MM.1S (cell line): ENCODE measurements at regions not wholly inside any gene's neighbourhood (a gene's known extent, or its start where the extent isn't known, plus 50 kb on each side); places are given as distances from the start of the nearest gene placed in this dataset.
"Not testable (repeated sequence)": the region's sequence is repeated elsewhere in the genome, so short reads cannot be mapped to it uniquely, and the experiment has no call there.

Source experiments
- DNase-seq: peaks from one replicate; pipeline ENCODE4 v3.0.0-alpha.2; 2015
- H2AFZ ChIP-seq: fragments of 300-600 bp; sonication (generic); 2 replicates; pipeline ENCODE4 v1.6.0; 2016; ENCODE audit warnings: antibody characterized with exemption, low read length
- H3F3A ChIP-seq: fragments of 300-600 bp; sonication (generic); 2 replicates; pipeline ENCODE4 v1.6.1; 2016; ENCODE audit warnings: mild to moderate bottlenecking, antibody characterized with exemption, low read length, moderate library complexity, mixed read lengths; ENCODE audit not compliant: insufficient read depth
- H3K27ac ChIP-seq: fragments of 300-600 bp; sonication (generic); 2 replicates; pipeline ENCODE4 v1.5.1; 2016; ENCODE audit warnings: mild to moderate bottlenecking, low read length
- H3K27me3 ChIP-seq: fragments of 300-600 bp; sonication (generic); replicated peaks from 2 replicates; pipeline ENCODE4 v1.6.0; 2016; ENCODE audit warnings: low read length; ENCODE audit not compliant: insufficient read depth
- H3K36me3 ChIP-seq: fragments of 300-600 bp; sonication (generic); replicated peaks from 2 replicates; pipeline ENCODE4 v1.6.1; 2016; ENCODE audit warnings: mild to moderate bottlenecking, low read length, mixed read lengths; ENCODE audit not compliant: insufficient read depth
- H3K4me1 ChIP-seq: fragments of 300-600 bp; sonication (generic); 2 replicates; pipeline ENCODE4 v1.6.1; 2016; ENCODE audit warnings: low read length, mixed read lengths
- H3K4me2 ChIP-seq: fragments of 300-600 bp; sonication (generic); 2 replicates; pipeline ENCODE4 v1.6.0; 2016; ENCODE audit warnings: low read depth, low read length
- H3K4me3 ChIP-seq: fragments of 300-600 bp; sonication (generic); 2 replicates; pipeline ENCODE4 v1.5.1; 2016; ENCODE audit warnings: low read length, mixed read lengths
- H3K79me2 ChIP-seq: fragments of 300-600 bp; sonication (generic); 2 replicates; pipeline ENCODE4 v1.6.1; 2016; ENCODE audit warnings: mixed run types, low read length, mixed read lengths
- H3K9ac ChIP-seq: fragments of 300-600 bp; sonication (generic); 2 replicates; pipeline ENCODE4 v1.6.1; 2016; ENCODE audit warnings: low read length, mixed read lengths
- H3K9me2 ChIP-seq: fragments of 300-600 bp; sonication (generic); replicated peaks from 2 replicates; pipeline ENCODE4 v1.6.1; 2016; ENCODE audit warnings: mild to moderate bottlenecking, low read length, mixed read lengths; ENCODE audit not compliant: insufficient read depth
- H3K9me3 ChIP-seq: fragments of 300-600 bp; sonication (generic); replicated peaks from 2 replicates; pipeline ENCODE4 v1.6.1; 2016; ENCODE audit warnings: mild to moderate bottlenecking, low read length, mixed read lengths; ENCODE audit not compliant: insufficient read depth
- H4K20me1 ChIP-seq: fragments of 300-600 bp; sonication (generic); 2 replicates; pipeline ENCODE4 v1.6.1; 2016; ENCODE audit warnings: mild to moderate bottlenecking, low read length, moderate library complexity, mixed read lengths; ENCODE audit not compliant: insufficient read depth
- EZH2 ChIP-seq: fragments of 300-600 bp; sonication (generic); optimal IDR thresholded peaks from 2 replicates; pipeline ENCODE3; 2017; ENCODE audit warnings: low read depth, mild to moderate bottlenecking, antibody characterized with exemption, low read length, mixed read lengths
- EZH2phosphoT487 ChIP-seq: fragments of 300-600 bp; sonication (generic); IDR thresholded peaks from 2 replicates; pipeline ENCODE4 v1.6.1; 2018; ENCODE audit warnings: antibody characterized with exemption, low read length
- TF ChIP-seq, protein P1 (sequence below): fragments of 300-600 bp; sonication (generic); IDR thresholded peaks from 2 replicates; pipeline ENCODE4 v1.5.1; 2016; ENCODE audit warnings: antibody characterized with exemption, low read length, mixed read lengths

GRCh38 chr22:22960307-22960706 lies 72.7 kb downstream of the IGLL5 start:
- no peak overlapping the region for H3K27ac ChIP-seq
- no peaks in the 10 kb centered on the region for H3K9me2 ChIP-seq
- H3K4me2 ChIP-seq: no peak overlapping the region
- H3K4me3 ChIP-seq: no peak overlapping the region
- H2AFZ ChIP-seq: no peak overlapping the region
- no peaks in the 10 kb centered on the region for H3K27me3 ChIP-seq
- peaks cover 22% of the 10 kb centered on the region for H3K4me1 ChIP-seq
- no peaks in the 10 kb centered on the region for H4K20me1 ChIP-seq
- no peak for DNase-seq
- no peaks in the 10 kb centered on the region for H3K79me2 ChIP-seq
- peaks cover 5% of the 10 kb centered on the region for H3F3A ChIP-seq
- H3K9me3 ChIP-seq: no peaks in the 10 kb centered on the region
- no peak overlapping the region for H3K9ac ChIP-seq
- H3K36me3 ChIP-seq: no peaks in the 10 kb centered on the region
- TF ChIP-seq, protein P1, sequence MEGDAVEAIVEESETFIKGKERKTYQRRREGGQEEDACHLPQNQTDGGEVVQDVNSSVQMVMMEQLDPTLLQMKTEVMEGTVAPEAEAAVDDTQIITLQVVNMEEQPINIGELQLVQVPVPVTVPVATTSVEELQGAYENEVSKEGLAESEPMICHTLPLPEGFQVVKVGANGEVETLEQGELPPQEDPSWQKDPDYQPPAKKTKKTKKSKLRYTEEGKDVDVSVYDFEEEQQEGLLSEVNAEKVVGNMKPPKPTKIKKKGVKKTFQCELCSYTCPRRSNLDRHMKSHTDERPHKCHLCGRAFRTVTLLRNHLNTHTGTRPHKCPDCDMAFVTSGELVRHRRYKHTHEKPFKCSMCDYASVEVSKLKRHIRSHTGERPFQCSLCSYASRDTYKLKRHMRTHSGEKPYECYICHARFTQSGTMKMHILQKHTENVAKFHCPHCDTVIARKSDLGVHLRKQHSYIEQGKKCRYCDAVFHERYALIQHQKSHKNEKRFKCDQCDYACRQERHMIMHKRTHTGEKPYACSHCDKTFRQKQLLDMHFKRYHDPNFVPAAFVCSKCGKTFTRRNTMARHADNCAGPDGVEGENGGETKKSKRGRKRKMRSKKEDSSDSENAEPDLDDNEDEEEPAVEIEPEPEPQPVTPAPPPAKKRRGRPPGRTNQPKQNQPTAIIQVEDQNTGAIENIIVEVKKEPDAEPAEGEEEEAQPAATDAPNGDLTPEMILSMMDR: no peak

GRCh38 chr22:22961574-22961973 lies 74.0 kb downstream of the IGLL5 start:
- no peaks in the 10 kb centered on the region for H3K27me3 ChIP-seq
- no peaks in the 10 kb centered on the region for H3K9me3 ChIP-seq
- no peak overlapping the region for H2AFZ ChIP-seq
- no peak overlapping the region for H3K27ac ChIP-seq
- H3F3A ChIP-seq: no peaks in the 10 kb centered on the region
- no peak for DNase-seq
- H3K4me3 ChIP-seq: no peak overlapping the region
- H3K4me1 ChIP-seq: peaks cover 13% of the 10 kb centered on the region
- no peaks in the 10 kb centered on the region for H3K36me3 ChIP-seq
- H3K9me2 ChIP-seq: no peaks in the 10 kb centered on the region
- H3K79me2 ChIP-seq: no peaks in the 10 kb centered on the region
- no peak for TF ChIP-seq EZH2
- TF ChIP-seq, protein P1: no peak
- no peak for TF ChIP-seq EZH2phosphoT487
- H4K20me1 ChIP-seq: no peaks in the 10 kb centered on the region
- H3K4me2 ChIP-seq: no peak overlapping the region
- no peak overlapping the region for H3K9ac ChIP-seq

- H3K9ac ChIP-seq: no peak overlapping the region
- no peak overlapping the region for H3K4me3 ChIP-seq
- H3K36me3 ChIP-seq: no peaks in the 10 kb centered on the region
- H3F3A ChIP-seq: no peaks in the 10 kb centered on the region
- TF ChIP-seq EZH2phosphoT487 (no peak), EZH2 (no peak)
- TF ChIP-seq, protein P1: no peak
- no peaks in the 10 kb centered on the region for H4K20me1 ChIP-seq
- no peak overlapping the region for H3K4me2 ChIP-seq
- no peaks in the 10 kb centered on the region for H3K9me2 ChIP-seq
- no peaks in the 10 kb centered on the region for H3K9me3 ChIP-seq
- no peaks in the 10 kb centered on the region for H3K79me2 ChIP-seq
- no peak overlapping the region for H3K27ac ChIP-seq
- no peak for DNase-seq
- H3K27me3 ChIP-seq: no peaks in the 10 kb centered on the region
- H3K4me1 ChIP-seq: no peaks in the 10 kb centered on the region
- no peak overlapping the region for H2AFZ ChIP-seq
These were observed 80.8 kb downstream of the IGLL5 start for GRCh38 chr22:22968366-22968765.

DNA sequence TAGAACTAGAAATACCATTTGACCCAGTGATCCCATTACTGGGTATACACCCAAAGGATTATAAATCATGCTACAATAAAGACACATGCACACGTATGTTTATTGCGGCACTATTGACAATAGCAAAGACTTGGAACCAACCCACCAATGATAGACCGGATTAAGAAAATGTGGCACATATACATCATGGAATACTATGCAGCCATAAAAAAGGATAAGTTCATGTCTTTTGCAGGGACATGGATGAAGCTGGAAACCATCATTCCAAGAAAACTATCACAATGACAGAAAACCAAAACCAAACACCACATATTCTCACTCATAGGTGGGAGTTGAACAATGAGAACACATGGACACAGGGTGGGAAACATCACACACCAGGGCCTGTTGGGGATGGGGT lies 85.0 kb downstream of the IGLL5 start:
- not testable (repeated sequence) for H3K4me2 ChIP-seq, H3K9me3 ChIP-seq, H3K27me3 ChIP-seq, H3K4me3 ChIP-seq, DNase-seq, H3K79me2 ChIP-seq, H4K20me1 ChIP-seq, H3K27ac ChIP-seq, H3K9me2 ChIP-seq, H3F3A ChIP-seq, H3K4me1 ChIP-seq, H2AFZ ChIP-seq, H3K36me3 ChIP-seq, H3K9ac ChIP-seq
